K562 (cell line): ENCODE measurements at regions not wholly inside any gene's neighbourhood (a gene's known extent, or its start where the extent isn't known, plus 50 kb on each side); places are given as distances from the start of the nearest gene placed in this dataset.

Source experiments
- ATAC-seq: fragments of 200-7000 bp; cut with Tn5 transposase; 3 replicates; pipeline ENCODE4 v1.9.1; 2020; ENCODE audit warnings: moderate library complexity
- BruUV-seq: library from RNA; stranded (reverse); fragments of 400-500 nt; replicated peaks from 2 replicates; lab custom pipeline; 2021; lab: Mats Ljungman, UMichigan
- CTCF ChIA-PET: fragments of 300-600 bp; formaldehyde crosslinking; extraction: SDS; loops from one replicate; lab custom pipeline; 2021; ENCODE audit warnings: low intra/inter-chr PET ratio; lab: Yijun Ruan, JAX
- POLR2A ChIA-PET: fragments of 300-600, 350-650 bp; sonication (Branson Sonifier 250); formaldehyde crosslinking; extraction: SDS; loops from one replicate; lab custom pipeline; 2021; ENCODE audit warnings: antibody characterized with exemption, inconsistent platforms; lab: Yijun Ruan, JAX
- DNase-seq, 4 experiments: peaks; one replicate each; pipeline versions ENCODE4 v3.0.0 to v3.0.0-alpha.2; 2011 to 2018; ENCODE audit warnings: low spot score in 3 of 4, mixed read lengths in 3 of 4; ENCODE audit errors: extremely low read depth in 1 of 4
- FAIRE-seq: peaks from 2 replicates; lab custom pipeline; 2011; peaks lifted over from hg19 to GRCh38; lab: Jason Lieb, UNC
- H2AFZ ChIP-seq: 2 replicates; pipeline ENCODE4 v1.6.0; 2011; ENCODE audit warnings: low read depth, low read length, control low read depth, inconsistent platforms
- H3K27ac ChIP-seq: fragments of 200-600 bp; 3 replicates; pipeline ENCODE4 v1.8.0; 2011; ENCODE audit warnings: low read depth, mild to moderate bottlenecking, control low read depth, inconsistent platforms, low read length, moderate library complexity, mixed read lengths; ENCODE audit errors: extremely low read depth
- H3K27me3 ChIP-seq, 2 experiments: fragments of 300-600 bp in 1 of 2; 2 replicates in 1 of 2; 3 replicates in 1 of 2; pipeline versions ENCODE4 v1.6.0 to v1.8.0; 2011; ENCODE audit warnings: inconsistent platforms in 2 of 2, low read length in 2 of 2, mild to moderate bottlenecking in 1 of 2, mixed read lengths in 1 of 2, moderate library complexity in 1 of 2; ENCODE audit not compliant: control insufficient read depth in 2 of 2, insufficient read depth in 2 of 2
- H3K36me3 ChIP-seq: fragments of 300-600 bp; 3 replicates; pipeline ENCODE4 v1.8.0; 2011; ENCODE audit warnings: mild to moderate bottlenecking, low read length, inconsistent platforms; ENCODE audit not compliant: control insufficient read depth, insufficient read depth
- H3K4me1 ChIP-seq, 2 experiments: fragments of 200-600 bp in 1 of 2; replicated peaks in 1 of 2; 2 replicates in 1 of 2; 3 replicates in 1 of 2; pipeline versions ENCODE4 v1.5.1 to v1.8.0; 2011; ENCODE audit warnings: inconsistent platforms in 2 of 2, low read length in 2 of 2, mild to moderate bottlenecking in 1 of 2, mixed read lengths in 1 of 2, moderate library complexity in 1 of 2; ENCODE audit not compliant: control insufficient read depth in 2 of 2, insufficient read depth in 2 of 2
- H3K4me2 ChIP-seq: 2 replicates; pipeline ENCODE4 v1.6.1; 2011; ENCODE audit warnings: low read length, control low read depth, inconsistent platforms, mixed read lengths; ENCODE audit not compliant: insufficient read depth
- H3K4me3 ChIP-seq: fragments of 200-600 bp; sonication (generic), shearing (Covaris generic); 2 replicates; pipeline ENCODE4 v1.5.1; 2016; ENCODE audit warnings: control low read depth, inconsistent platforms
- H3K79me2 ChIP-seq: fragments of 200-600 bp; 3 replicates; pipeline ENCODE4 v1.8.0; 2011; ENCODE audit warnings: low read length, inconsistent platforms; ENCODE audit not compliant: control insufficient read depth, insufficient read depth
- H3K9ac ChIP-seq, 2 experiments: 2 replicates each; pipeline versions ENCODE4 v1.6.0 to v1.6.1; 2011; ENCODE audit warnings: low read depth in 2 of 2, low read length in 2 of 2, control low read depth in 1 of 2, inconsistent platforms in 1 of 2, mild to moderate bottlenecking in 1 of 2, mixed read lengths in 1 of 2; ENCODE audit not compliant: insufficient read depth in 1 of 2
- H3K9me1 ChIP-seq: one replicate; pipeline ENCODE4 v1.6.0; 2011; ENCODE audit warnings: inconsistent platforms, mild to moderate bottlenecking, low read length, moderate library complexity; ENCODE audit not compliant: control insufficient read depth, insufficient read depth
- H3K9me3 ChIP-seq: replicated peaks from 2 replicates; pipeline ENCODE4 v1.5.1; 2011; ENCODE audit warnings: low read depth, low read length, inconsistent platforms; ENCODE audit not compliant: control insufficient read depth, insufficient read depth
- H4K20me1 ChIP-seq: replicated peaks from 2 replicates; pipeline ENCODE4 v1.6.1; 2011; ENCODE audit warnings: low read length, inconsistent platforms, mixed read lengths; ENCODE audit not compliant: control insufficient read depth, insufficient read depth
- ETV1 ChIP-seq: fragments of 450-650 bp; conservative IDR thresholded peaks from 2 replicates; pipeline ENCODE4 v1.6.1; 2016; ENCODE audit warnings: missing genetic modification characterization, control low read depth, low read depth, missing compliant biosample characterization
- HNRNPH1 ChIP-seq: fragments of 200-400 bp; formaldehyde crosslinking; optimal IDR thresholded peaks from 2 replicates; pipeline ENCODE3; 2017; ENCODE audit warnings: low read depth, mild to moderate bottlenecking, low read length, moderate library complexity
- POLR2AphosphoS2 ChIP-seq: IDR thresholded peaks from 2 replicates; pipeline ENCODE4 v1.6.1; 2012; ENCODE audit warnings: low read length, improper control_type of control experiment
- PRMT5 ChIP-seq: sonication (generic); formaldehyde crosslinking; IDR thresholded peaks from 2 replicates; pipeline ENCODE4 v1.5.0; 2020; ENCODE audit warnings: missing genetic modification reagents
- ZNF780A ChIP-seq: fragments of 250-450 bp; sonication (Bioruptor Pico); IDR thresholded peaks from 2 replicates; pipeline ENCODE4 v1.5.0; 2021; ENCODE audit warnings: mild to moderate bottlenecking
- WGBS: fragments of 100-300 bp; shearing (Covaris generic); methylation state at CpG from one replicate; pipeline ENCODE4 v1.1.6; 2016; ENCODE audit warnings: low coverage, mixed read lengths; ENCODE audit not compliant: insufficient coverage; ENCODE audit errors: missing lambda C conversion rate; 5-methylcytosine and 5-hydroxymethylcytosine counted together
- in situ Hi-C: fragments of 300-500 bp; cut with MboI; formaldehyde crosslinking; loops from 4 replicates; pipeline ENCODE4 v1.15.0; 2018; ENCODE audit warnings: inconsistent platforms, mixed read lengths
- intact Hi-C: fragments of 100-400 bp; cut with micrococcal nuclease; formaldehyde crosslinking; loops from 2 replicates; pipeline ENCODE4 v1.14.2; 2022

DNA sequence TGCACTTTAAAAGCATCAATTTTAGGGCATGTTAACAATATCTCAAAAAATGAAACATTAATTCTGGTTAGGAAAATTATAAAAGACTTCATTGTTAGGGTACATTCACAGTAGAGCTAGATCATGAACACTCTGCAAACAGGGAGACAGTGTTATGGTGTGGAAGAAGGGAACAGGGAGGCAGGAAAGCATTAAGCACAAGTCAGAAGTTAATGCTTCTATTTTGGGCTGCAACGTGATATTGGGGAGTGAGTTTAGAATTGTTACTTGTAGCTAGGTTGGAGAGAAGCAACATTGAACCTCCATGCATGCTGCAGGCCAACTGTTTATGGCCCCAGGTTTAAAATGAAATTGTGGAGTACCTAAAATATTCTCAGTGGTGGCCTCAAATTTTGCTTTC, 278.1 kb upstream of the NMUR2 start (continued):
- TF ChIP-seq ZNF780A (CRISPR knock-in tag) (no peak), HNRNPH1 (no peak), POLR2AphosphoS2 (no peak), PRMT5 (no peak)

DNA sequence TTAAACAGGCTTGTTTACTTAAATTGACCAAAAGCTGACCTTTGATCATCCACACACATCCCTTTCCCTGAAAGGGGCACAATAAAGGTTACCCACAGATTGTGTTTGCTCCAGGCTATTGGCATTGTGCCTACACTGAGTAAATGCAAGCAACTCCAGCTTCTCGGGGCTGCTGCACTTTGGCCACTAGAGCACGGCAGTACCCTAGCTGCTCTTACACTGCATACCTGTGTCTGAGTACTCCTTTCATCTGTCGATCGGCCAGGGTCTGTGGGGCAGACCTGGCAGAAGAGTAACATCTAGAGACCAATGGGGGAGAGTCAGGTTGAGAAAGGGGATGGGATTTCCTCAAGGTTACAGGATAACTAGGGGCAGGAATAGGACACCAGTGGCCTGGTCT, 281.9 kb upstream of the NMUR2 start:
- ATAC-seq (no peak), FAIRE-seq (no peak), DNase-seq (no peak)
- H3K9me3 ChIP-seq: no peaks in the 10 kb centered on the region
- H3K79me2 ChIP-seq: no peaks in the 10 kb centered on the region
- H3K4me3 ChIP-seq: no peak overlapping the region
- no peak overlapping the region for H3K4me2 ChIP-seq
- no peaks in the 10 kb centered on the region for H3K9me1 ChIP-seq
- H3K27me3 ChIP-seq: no peaks in the 10 kb centered on the region
- WGBS: 0% methylated on average over 4 of the region's 4 CpGs
- TF ChIP-seq ETV1 (tag): no peak
- no peak overlapping the region for H3K27ac ChIP-seq
- intact Hi-C loops (no loop called here), in situ Hi-C loops (no loop called here)
- ChIA-PET CTCF (no interaction called here), POLR2A (no interaction called here)
- H3K9ac ChIP-seq: no peak overlapping the region
- no peak overlapping the region for H2AFZ ChIP-seq
- no peaks in the 10 kb centered on the region for H3K4me1 ChIP-seq
- no TSS peak for BruUV-seq
- H3K36me3 ChIP-seq: no peaks in the 10 kb centered on the region
- no peaks in the 10 kb centered on the region for H4K20me1 ChIP-seq
